ENCODE measurements at regions not wholly inside any gene's neighbourhood (a gene's known extent, or its start where the extent isn't known, plus 50 kb on each side); places are given as distances from the start of the nearest gene placed in this dataset.

DNA sequence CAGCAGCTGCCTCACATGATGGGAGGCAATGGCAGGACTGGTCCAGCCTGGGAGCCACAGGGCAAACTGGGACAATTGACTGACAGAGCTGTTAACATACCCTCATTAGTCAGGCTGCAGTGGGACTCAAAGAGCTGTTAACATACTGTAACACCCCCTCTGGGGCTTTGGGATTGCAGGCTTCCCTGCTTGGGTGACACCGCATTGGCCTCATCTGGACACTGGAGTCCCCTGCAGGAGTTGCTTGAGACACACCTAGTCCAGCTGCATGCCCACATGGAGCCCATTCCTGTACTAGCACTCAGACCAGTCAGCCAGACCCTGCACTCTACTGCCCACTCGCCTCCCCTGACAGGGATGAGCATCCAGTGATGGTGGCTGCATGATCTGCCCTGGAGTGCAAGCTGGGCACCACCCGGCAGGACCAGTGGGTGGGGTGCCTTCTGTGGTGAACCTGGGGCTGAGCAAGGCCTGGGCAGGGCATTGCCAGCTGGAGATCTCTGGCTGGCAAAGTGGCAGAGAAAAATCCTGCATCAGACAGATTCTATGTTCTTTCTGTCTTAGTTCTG, 138.8 kb downstream of the DTHD1 start:
- no peaks in the 10 kb centered on the region for H3K4me1 ChIP-seq (ENCODE audit: insufficient read depth)
- H3K27ac ChIP-seq: no peak overlapping the region
- no peak overlapping the region for H3K4me3 ChIP-seq
- H3K9me3 ChIP-seq (ENCODE audit: low read depth): no peaks in the 10 kb centered on the region
- H4K20me1 ChIP-seq (ENCODE audit: insufficient read depth, poor library complexity, severe bottlenecking): no peaks in the 10 kb centered on the region
- no peak for DNase-seq (ENCODE audit: low spot score)
- no peak overlapping the region for H3K4me2 ChIP-seq
- no peaks in the 10 kb centered on the region for H3K9me2 ChIP-seq (replicated peaks; ENCODE audit: insufficient read depth)
- H3K27me3 ChIP-seq: no peaks in the 10 kb centered on the region
- no peaks in the 10 kb centered on the region for H3K36me3 ChIP-seq (replicated peaks; ENCODE audit: insufficient read depth, low read depth)
- no peaks in the 10 kb centered on the region for H3K79me2 ChIP-seq
- TF ChIP-seq, protein P1, sequence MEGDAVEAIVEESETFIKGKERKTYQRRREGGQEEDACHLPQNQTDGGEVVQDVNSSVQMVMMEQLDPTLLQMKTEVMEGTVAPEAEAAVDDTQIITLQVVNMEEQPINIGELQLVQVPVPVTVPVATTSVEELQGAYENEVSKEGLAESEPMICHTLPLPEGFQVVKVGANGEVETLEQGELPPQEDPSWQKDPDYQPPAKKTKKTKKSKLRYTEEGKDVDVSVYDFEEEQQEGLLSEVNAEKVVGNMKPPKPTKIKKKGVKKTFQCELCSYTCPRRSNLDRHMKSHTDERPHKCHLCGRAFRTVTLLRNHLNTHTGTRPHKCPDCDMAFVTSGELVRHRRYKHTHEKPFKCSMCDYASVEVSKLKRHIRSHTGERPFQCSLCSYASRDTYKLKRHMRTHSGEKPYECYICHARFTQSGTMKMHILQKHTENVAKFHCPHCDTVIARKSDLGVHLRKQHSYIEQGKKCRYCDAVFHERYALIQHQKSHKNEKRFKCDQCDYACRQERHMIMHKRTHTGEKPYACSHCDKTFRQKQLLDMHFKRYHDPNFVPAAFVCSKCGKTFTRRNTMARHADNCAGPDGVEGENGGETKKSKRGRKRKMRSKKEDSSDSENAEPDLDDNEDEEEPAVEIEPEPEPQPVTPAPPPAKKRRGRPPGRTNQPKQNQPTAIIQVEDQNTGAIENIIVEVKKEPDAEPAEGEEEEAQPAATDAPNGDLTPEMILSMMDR (IDR thresholded peaks at IDR 0.05; ENCODE audit: poor library complexity): no peak
- TF ChIP-seq EZH2 (IDR thresholded peaks at IDR 0.05; ENCODE audit: borderline replicate concordance): no peak
- TF ChIP-seq EZH2phosphoT487 (IDR thresholded peaks at IDR 0.05; ENCODE audit: low read depth, severe bottlenecking, unreplicated experiment): no peak
- 91% methylated on average over 3 of the region's 3 CpGs for WGBS (ENCODE audit: low lambda C conversion rate, missing lambda C conversion rate)
- H2AFZ ChIP-seq: no peak overlapping the region

DNA sequence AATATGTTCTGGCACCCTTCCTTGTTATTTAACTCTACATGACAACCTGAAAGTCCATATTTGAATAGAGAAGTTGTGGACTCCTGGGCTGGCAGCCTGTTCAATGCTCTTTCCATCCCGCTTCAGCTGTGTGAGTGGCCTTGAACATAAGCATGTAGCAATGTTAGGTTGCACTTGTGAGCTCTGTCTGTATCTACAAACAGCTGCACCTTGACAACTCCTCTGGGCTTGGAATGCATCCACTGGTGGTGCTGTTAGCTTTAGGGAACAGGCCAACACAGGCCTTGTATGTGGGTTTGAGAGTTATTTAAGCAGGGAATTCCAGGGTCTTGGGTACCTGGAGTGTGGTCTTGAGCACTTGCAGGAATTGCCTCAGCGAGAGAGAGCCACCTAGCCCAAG, 141.2 kb downstream of the DTHD1 start:
- Histone ChIP-seq H3K79me2 (no peaks in the 10 kb centered on the region), H3K4me3 (no peak overlapping the region), H3K27ac (no peak overlapping the region), H3K4me2 (no peak overlapping the region), H3K27me3 (no peaks in the 10 kb centered on the region), H2AFZ (no peak overlapping the region), H3K9me2 (replicated peaks; ENCODE audit: insufficient read depth) (no peaks in the 10 kb centered on the region), H3K4me1 (ENCODE audit: insufficient read depth) (no peaks in the 10 kb centered on the region), H4K20me1 (ENCODE audit: insufficient read depth, poor library complexity, severe bottlenecking) (no peaks in the 10 kb centered on the region), H3K9me3 (ENCODE audit: low read depth) (no peaks in the 10 kb centered on the region), H3K36me3 (replicated peaks; ENCODE audit: insufficient read depth, low read depth) (no peaks in the 10 kb centered on the region)
- DNase-seq (ENCODE audit: low spot score): no peak
- WGBS (ENCODE audit: low lambda C conversion rate, missing lambda C conversion rate): 93% methylated on average over 2 of the region's 2 CpGs
- TF ChIP-seq EZH2phosphoT487 (IDR thresholded peaks at IDR 0.05; ENCODE audit: low read depth, severe bottlenecking, unreplicated experiment) (no peak), EZH2 (IDR thresholded peaks at IDR 0.05; ENCODE audit: borderline replicate concordance) (no peak)
- TF ChIP-seq, protein P1 (IDR thresholded peaks at IDR 0.05; ENCODE audit: poor library complexity): no peak

DNA sequence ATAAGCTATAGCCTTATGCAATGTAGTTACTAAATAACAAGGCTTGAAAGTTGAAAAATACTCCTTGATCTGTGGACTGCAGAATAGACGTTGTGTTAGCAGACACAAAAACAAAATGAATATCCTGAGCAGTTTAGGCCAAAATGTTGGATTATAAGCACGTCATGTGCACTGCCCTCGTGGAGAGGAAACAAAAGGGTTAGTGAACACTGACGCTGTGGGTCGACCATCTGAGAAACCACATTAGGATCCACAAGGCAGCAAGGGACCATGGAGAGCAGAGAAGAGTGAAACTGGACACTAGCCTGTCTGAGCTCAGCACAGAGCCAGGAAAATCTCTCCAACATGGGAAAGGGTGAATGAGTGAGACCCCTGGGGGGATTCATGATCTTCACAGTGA, 145.3 kb downstream of the DTHD1 start:
- Histone ChIP-seq H3K9me3 (ENCODE audit: low read depth) (no peaks in the 10 kb centered on the region), H3K4me2 (no peak overlapping the region), H3K27ac (no peak overlapping the region), H3K9me2 (replicated peaks; ENCODE audit: insufficient read depth) (no peaks in the 10 kb centered on the region), H3K27me3 (no peaks in the 10 kb centered on the region), H3K79me2 (no peaks in the 10 kb centered on the region), H4K20me1 (ENCODE audit: insufficient read depth, poor library complexity, severe bottlenecking) (no peaks in the 10 kb centered on the region), H2AFZ (no peak overlapping the region), H3K36me3 (replicated peaks; ENCODE audit: insufficient read depth, low read depth) (no peaks in the 10 kb centered on the region), H3K4me3 (no peak overlapping the region), H3K4me1 (ENCODE audit: insufficient read depth) (no peaks in the 10 kb centered on the region)
- 87% methylated on average over 5 of the region's 5 CpGs for WGBS (ENCODE audit: low lambda C conversion rate, missing lambda C conversion rate)
- no peak for TF ChIP-seq EZH2phosphoT487 (IDR thresholded peaks at IDR 0.05; ENCODE audit: low read depth, severe bottlenecking, unreplicated experiment)
- TF ChIP-seq EZH2 (IDR thresholded peaks at IDR 0.05; ENCODE audit: borderline replicate concordance): no peak
- TF ChIP-seq, protein P1 (IDR thresholded peaks at IDR 0.05; ENCODE audit: poor library complexity): no peak
- DNase-seq (ENCODE audit: low spot score): no peak

DNA sequence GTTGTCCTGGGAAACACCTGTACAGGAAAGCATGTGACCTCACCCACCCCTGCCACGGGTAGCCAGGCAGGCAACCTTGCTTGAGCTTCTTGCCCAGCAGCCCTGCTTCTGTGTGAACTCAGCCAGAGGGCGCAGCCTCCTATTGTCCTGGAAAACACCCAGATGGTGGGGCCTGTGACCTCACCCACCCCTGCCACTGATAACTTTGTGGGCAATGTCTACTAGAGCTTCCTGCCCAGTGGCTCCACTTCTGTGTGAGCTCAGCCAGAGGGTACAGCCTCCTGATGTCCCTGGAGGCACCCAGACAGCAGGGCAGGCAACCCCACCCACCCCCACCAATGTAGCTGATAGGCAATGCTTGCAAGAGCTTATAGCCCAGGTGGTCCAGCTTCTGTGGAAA, 146.3 kb downstream of the DTHD1 start:
- Histone ChIP-seq H3K9me2 (replicated peaks; ENCODE audit: insufficient read depth) (no peaks in the 10 kb centered on the region), H4K20me1 (ENCODE audit: insufficient read depth, poor library complexity, severe bottlenecking) (no peaks in the 10 kb centered on the region), H3K27me3 (no peaks in the 10 kb centered on the region), H3K27ac (no peak overlapping the region), H3K79me2 (no peaks in the 10 kb centered on the region), H3K36me3 (replicated peaks; ENCODE audit: insufficient read depth, low read depth) (no peaks in the 10 kb centered on the region), H3K9me3 (ENCODE audit: low read depth) (no peaks in the 10 kb centered on the region), H3K4me2 (no peak overlapping the region), H2AFZ (no peak overlapping the region), H3K4me3 (no peak overlapping the region), H3K4me1 (ENCODE audit: insufficient read depth) (no peaks in the 10 kb centered on the region)
- WGBS (ENCODE audit: low lambda C conversion rate, missing lambda C conversion rate): 83% methylated on average over 2 of the region's 2 CpGs
- no peak for DNase-seq (ENCODE audit: low spot score)
- TF ChIP-seq, protein P1 (IDR thresholded peaks at IDR 0.05; ENCODE audit: poor library complexity): no peak
- TF ChIP-seq EZH2 (IDR thresholded peaks at IDR 0.05; ENCODE audit: borderline replicate concordance) (no peak), EZH2phosphoT487 (IDR thresholded peaks at IDR 0.05; ENCODE audit: low read depth, severe bottlenecking, unreplicated experiment) (no peak)

Measured in hepatocyte (in vitro differentiated cells).